Mucosa of descending colon (tissue), 3 donors: ENCODE measurements at regions not wholly inside any gene's neighbourhood (a gene's known extent, or its start where the extent isn't known, plus 50 kb on each side); places are given as distances from the start of the nearest gene placed in this dataset.
"Not testable (repeated sequence)": the region's sequence is repeated elsewhere in the genome, so short reads cannot be mapped to it uniquely, and the experiment has no call there.

Experiments used
- ATAC-seq: fragments of 200-7000 bp; cut with Tn5 transposase; one replicate; pipeline ENCODE4 v1.9.1; 2020; ENCODE audit warnings: mild to moderate bottlenecking, moderate library complexity
- DNase-seq, 3 donors: peaks; one replicate each; pipeline ENCODE4 v3.0.0-alpha.2; 2020
- H3K36me3 ChIP-seq: fragments of 200-600 bp; one replicate; pipeline ENCODE4 v1.8.0; 2021; ENCODE audit warnings: low read depth, mild to moderate bottlenecking
- H3K4me1 ChIP-seq: fragments of 200-600 bp; one replicate; pipeline ENCODE4 v1.8.0; 2021; ENCODE audit warnings: low read depth, mild to moderate bottlenecking
- H3K4me3 ChIP-seq: fragments of 200-600 bp; one replicate; pipeline ENCODE4 v1.8.0; 2021; ENCODE audit warnings: mild to moderate bottlenecking
- H3K9me3 ChIP-seq: fragments of 200-600 bp; one replicate; pipeline ENCODE4 v1.8.0; 2021; ENCODE audit warnings: mild to moderate bottlenecking
- CTCF ChIP-seq: fragments of 200-600 bp; IDR thresholded peaks from one replicate; pipeline ENCODE4 v1.8.0; 2022; ENCODE audit warnings: antibody characterized with exemption, mild to moderate bottlenecking
- intact Hi-C, 2 donors: fragments of 100-400 bp; cut with DNase I in 1 of 2; cut with micrococcal nuclease in 1 of 2; formaldehyde crosslinking; loops; one replicate each; pipeline versions ENCODE4 v1.11.0 to v1.11.1; 2022; cut with DNase I, micrococcal nuclease
- donor health status: DM: no; HTN: no; CAD: no; lungs with moderate emphysema.
- donor health status: DM: no; HTN: no; CAD: no.
- donor health status: DM: no; HTN: yes; CAD: no.

- ATAC-seq (no peak), DNase-seq (no peak)
- intact Hi-C loops, result no loop called here
- H3K4me3 ChIP-seq, result no peak overlapping the region
- no peaks in the 10 kb centered on the region for H3K9me3 ChIP-seq
- no peaks in the 10 kb centered on the region for H3K4me1 ChIP-seq
- H3K36me3 ChIP-seq, result no peaks in the 10 kb centered on the region
- no peak for TF ChIP-seq CTCF
Measured at GRCh38 chr2:17133052-17133671, 385.1 kb downstream of the RAD51AP2 start.

- H3K9me3 ChIP-seq, intact Hi-C loops, H3K4me1 ChIP-seq, ATAC-seq, H3K4me3 ChIP-seq, DNase-seq, H3K36me3 ChIP-seq: not testable (repeated sequence)
Measured at GRCh38 chr2:17130627-17131026, 387.6 kb downstream of the RAD51AP2 start.

GRCh38 chr2:17125989-17126620, 392.1 kb downstream of the RAD51AP2 start:
- intact Hi-C loops, result no loop called here
- H3K4me3 ChIP-seq, result no peak overlapping the region
- no peak for TF ChIP-seq CTCF
- no peaks in the 10 kb centered on the region for H3K9me3 ChIP-seq
- DNase-seq (no peak), ATAC-seq (no peak)
- no peaks in the 10 kb centered on the region for H3K4me1 ChIP-seq
- no peaks in the 10 kb centered on the region for H3K36me3 ChIP-seq

GRCh38 chr2:17124575-17125318, 393.5 kb downstream of the RAD51AP2 start:
- no peak for ATAC-seq
- no peak for TF ChIP-seq CTCF
- Histone ChIP-seq H3K4me1 (no peaks in the 10 kb centered on the region), H3K4me3 (no peak overlapping the region), H3K9me3 (no peaks in the 10 kb centered on the region), H3K36me3 (no peaks in the 10 kb centered on the region)
- intact Hi-C loops, result no loop called here
- DNase-seq, result no peak

- no peak overlapping the region for H3K4me3 ChIP-seq
- H3K9me3 ChIP-seq, result no peaks in the 10 kb centered on the region
- intact Hi-C loops, result no loop called here
- ATAC-seq (no peak), DNase-seq (no peak)
- H3K36me3 ChIP-seq, result no peaks in the 10 kb centered on the region
- no peak for TF ChIP-seq CTCF
- H3K4me1 ChIP-seq, result no peaks in the 10 kb centered on the region
Measured at GRCh38 chr2:17122887-17123501, 395.2 kb downstream of the RAD51AP2 start.

GRCh38 chr2:17115466-17115865, 402.8 kb downstream of the RAD51AP2 start:
- no peaks in the 10 kb centered on the region for H3K9me3 ChIP-seq
- no peak overlapping the region for H3K4me3 ChIP-seq
- H3K4me1 ChIP-seq, result no peaks in the 10 kb centered on the region
- ATAC-seq (no peak), DNase-seq (no peak)
- no peak for TF ChIP-seq CTCF
- H3K36me3 ChIP-seq, result no peaks in the 10 kb centered on the region
- intact Hi-C loops, result no loop called here
